ENCODE measurements at regions not wholly inside any gene's neighbourhood (a gene's known extent, or its start where the extent isn't known, plus 50 kb on each side); places are given as distances from the start of the nearest gene placed in this dataset.

DNA sequence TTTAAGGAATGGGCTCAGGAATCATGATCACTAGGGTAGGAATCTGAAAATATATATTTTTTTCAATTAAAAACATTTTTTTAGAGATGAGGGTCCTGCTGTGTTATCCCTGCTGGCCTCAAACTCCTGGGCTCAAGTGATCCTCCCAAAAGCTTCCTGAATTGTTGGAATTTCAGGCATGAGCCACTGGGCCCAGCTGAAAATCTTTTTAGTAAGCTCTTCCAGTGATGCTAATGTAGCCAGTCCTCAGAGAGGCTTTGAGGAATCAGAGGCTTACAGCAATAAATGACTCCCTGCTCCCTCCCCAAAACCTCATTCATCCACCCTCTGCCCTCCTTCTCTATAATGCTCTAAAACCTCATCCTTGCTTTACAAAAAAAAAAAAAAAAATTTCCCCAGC, 129.5 kb downstream of the ZIC3 start:
- DNase-seq (ENCODE audit: low read depth in 2 of 2) = no peak
- no peak overlapping the region for H3K9ac ChIP-seq (ENCODE audit: insufficient read depth, low read length)
- no peak overlapping the region for H3K4me2 ChIP-seq (ENCODE audit: extremely low read depth, insufficient read depth, low read length)
- no peak overlapping the region for H2AFZ ChIP-seq (ENCODE audit: low read length)
- H3K4me3 ChIP-seq (replicated peaks in 1 of 4; ENCODE audit: control extremely low read depth in 1 of 4, insufficient read depth in 1 of 4, low read depth in 3 of 4, low read length in 4 of 4) = no peak overlapping the region
- H3K27me3 ChIP-seq (ENCODE audit: control insufficient read depth, insufficient read depth, low read length) = no peaks in the 10 kb centered on the region
- H3K36me3 ChIP-seq (ENCODE audit: control insufficient read depth, insufficient read depth, low read length) = no peaks in the 10 kb centered on the region
- no peaks in the 10 kb centered on the region for H3K9me3 ChIP-seq (ENCODE audit: control insufficient read depth, insufficient read depth, low read depth, low read length)
- no peak for TF ChIP-seq EZH2 (IDR thresholded peaks at IDR 0.05; ENCODE audit: low read length, missing control alignments)
- TF ChIP-seq, protein P1, sequence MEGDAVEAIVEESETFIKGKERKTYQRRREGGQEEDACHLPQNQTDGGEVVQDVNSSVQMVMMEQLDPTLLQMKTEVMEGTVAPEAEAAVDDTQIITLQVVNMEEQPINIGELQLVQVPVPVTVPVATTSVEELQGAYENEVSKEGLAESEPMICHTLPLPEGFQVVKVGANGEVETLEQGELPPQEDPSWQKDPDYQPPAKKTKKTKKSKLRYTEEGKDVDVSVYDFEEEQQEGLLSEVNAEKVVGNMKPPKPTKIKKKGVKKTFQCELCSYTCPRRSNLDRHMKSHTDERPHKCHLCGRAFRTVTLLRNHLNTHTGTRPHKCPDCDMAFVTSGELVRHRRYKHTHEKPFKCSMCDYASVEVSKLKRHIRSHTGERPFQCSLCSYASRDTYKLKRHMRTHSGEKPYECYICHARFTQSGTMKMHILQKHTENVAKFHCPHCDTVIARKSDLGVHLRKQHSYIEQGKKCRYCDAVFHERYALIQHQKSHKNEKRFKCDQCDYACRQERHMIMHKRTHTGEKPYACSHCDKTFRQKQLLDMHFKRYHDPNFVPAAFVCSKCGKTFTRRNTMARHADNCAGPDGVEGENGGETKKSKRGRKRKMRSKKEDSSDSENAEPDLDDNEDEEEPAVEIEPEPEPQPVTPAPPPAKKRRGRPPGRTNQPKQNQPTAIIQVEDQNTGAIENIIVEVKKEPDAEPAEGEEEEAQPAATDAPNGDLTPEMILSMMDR (conservative IDR thresholded peaks at IDR 0.05 in 1 of 2, IDR thresholded peaks at IDR 0.05 in 1 of 2; ENCODE audit: low read depth in 1 of 2, low read length in 2 of 2) = no peak
- H3K79me2 ChIP-seq (ENCODE audit: control insufficient read depth, insufficient read depth, low read length) = no peaks in the 10 kb centered on the region
- H4K20me1 ChIP-seq (ENCODE audit: control insufficient read depth, extremely low read depth, insufficient read depth, low read length) = no peaks in the 10 kb centered on the region
- no peak overlapping the region for H3K27ac ChIP-seq (ENCODE audit: insufficient read depth, low read length)
- no peaks in the 10 kb centered on the region for H3K4me1 ChIP-seq (ENCODE audit: control insufficient read depth, extremely low read depth, insufficient read depth, low read length)

DNA sequence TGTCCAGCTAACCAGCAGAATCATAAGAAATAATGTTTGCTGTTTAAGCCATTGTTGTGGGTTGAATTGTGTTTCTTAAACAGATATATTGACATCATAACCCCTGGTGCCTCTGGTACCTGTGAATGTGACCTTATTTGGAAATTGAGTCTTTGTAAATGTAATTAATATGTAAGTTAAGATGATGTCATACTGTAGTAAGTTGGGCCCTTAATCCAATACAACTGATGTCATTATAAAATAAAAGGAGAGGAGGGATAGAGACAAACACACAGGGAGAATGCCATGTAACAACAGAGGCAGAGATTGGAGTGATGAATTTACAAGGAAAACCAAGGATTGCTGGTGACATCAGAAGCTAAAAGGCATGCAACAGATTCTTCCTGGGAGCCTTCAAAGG, 141.4 kb downstream of the ZIC3 start:
- Histone ChIP-seq H3K27ac (ENCODE audit: insufficient read depth, low read length) (no peak overlapping the region), H3K4me3 (replicated peaks in 1 of 4; ENCODE audit: control extremely low read depth in 1 of 4, insufficient read depth in 1 of 4, low read depth in 3 of 4, low read length in 4 of 4) (no peak overlapping the region), H3K27me3 (ENCODE audit: control insufficient read depth, insufficient read depth, low read length) (no peaks in the 10 kb centered on the region), H3K4me1 (ENCODE audit: control insufficient read depth, extremely low read depth, insufficient read depth, low read length) (no peaks in the 10 kb centered on the region), H3K9ac (ENCODE audit: insufficient read depth, low read length) (no peak overlapping the region), H2AFZ (ENCODE audit: low read length) (no peak overlapping the region), H4K20me1 (ENCODE audit: control insufficient read depth, extremely low read depth, insufficient read depth, low read length) (no peaks in the 10 kb centered on the region), H3K36me3 (ENCODE audit: control insufficient read depth, insufficient read depth, low read length) (no peaks in the 10 kb centered on the region), H3K9me3 (ENCODE audit: control insufficient read depth, insufficient read depth, low read depth, low read length) (no peaks in the 10 kb centered on the region), H3K79me2 (ENCODE audit: control insufficient read depth, insufficient read depth, low read length) (no peaks in the 10 kb centered on the region), H3K4me2 (ENCODE audit: extremely low read depth, insufficient read depth, low read length) (no peak overlapping the region)
- TF ChIP-seq, protein P1 (conservative IDR thresholded peaks at IDR 0.05 in 1 of 2, IDR thresholded peaks at IDR 0.05 in 1 of 2; ENCODE audit: low read depth in 1 of 2, low read length in 2 of 2) = no peak
- TF ChIP-seq EZH2 (IDR thresholded peaks at IDR 0.05; ENCODE audit: low read length, missing control alignments) = no peak
- DNase-seq (ENCODE audit: low read depth in 2 of 2) = no peak

DNA sequence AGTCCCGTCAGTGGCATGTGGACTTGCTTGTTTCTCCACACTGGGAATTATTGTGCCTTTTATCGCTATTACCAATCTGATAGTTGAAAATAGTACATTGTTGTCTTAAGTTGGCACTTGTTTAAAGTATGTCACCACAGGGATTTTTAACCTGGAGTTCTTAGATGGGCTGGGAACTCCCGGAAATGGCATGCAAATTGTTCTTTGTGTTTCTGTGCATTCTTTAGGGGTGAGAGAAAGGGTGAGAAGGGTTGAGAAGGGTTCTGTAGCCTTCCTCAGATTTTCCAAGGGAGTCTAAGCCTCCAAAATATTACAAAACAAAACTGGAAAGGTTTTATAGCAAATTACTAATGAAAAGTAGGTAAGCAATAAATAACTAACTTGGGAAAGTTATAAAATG, 176.9 kb downstream of the ZIC3 start:
- DNase-seq (ENCODE audit: low read depth in 2 of 2) = no peak
- Histone ChIP-seq H3K4me3 (replicated peaks in 1 of 4; ENCODE audit: control extremely low read depth in 1 of 4, insufficient read depth in 1 of 4, low read depth in 3 of 4, low read length in 4 of 4) (no peak overlapping the region), H3K9me3 (ENCODE audit: control insufficient read depth, insufficient read depth, low read depth, low read length) (no peaks in the 10 kb centered on the region), H3K4me1 (ENCODE audit: control insufficient read depth, extremely low read depth, insufficient read depth, low read length) (no peaks in the 10 kb centered on the region), H3K79me2 (ENCODE audit: control insufficient read depth, insufficient read depth, low read length) (no peaks in the 10 kb centered on the region), H3K27ac (ENCODE audit: insufficient read depth, low read length) (no peak overlapping the region), H3K36me3 (ENCODE audit: control insufficient read depth, insufficient read depth, low read length) (no peaks in the 10 kb centered on the region), H3K9ac (ENCODE audit: insufficient read depth, low read length) (no peak overlapping the region), H3K4me2 (ENCODE audit: extremely low read depth, insufficient read depth, low read length) (no peak overlapping the region), H2AFZ (ENCODE audit: low read length) (no peak overlapping the region), H3K27me3 (ENCODE audit: control insufficient read depth, insufficient read depth, low read length) (no peaks in the 10 kb centered on the region), H4K20me1 (ENCODE audit: control insufficient read depth, extremely low read depth, insufficient read depth, low read length) (no peaks in the 10 kb centered on the region)
- no peak for TF ChIP-seq EZH2 (IDR thresholded peaks at IDR 0.05; ENCODE audit: low read length, missing control alignments)
- TF ChIP-seq, protein P1 (conservative IDR thresholded peaks at IDR 0.05 in 1 of 2, IDR thresholded peaks at IDR 0.05 in 1 of 2; ENCODE audit: low read depth in 1 of 2, low read length in 2 of 2) = no peak

All from fibroblast of lung (primary cell).